ENCODE measurements at regions not wholly inside any gene's neighbourhood (a gene's known extent, or its start where the extent isn't known, plus 50 kb on each side); places are given as distances from the start of the nearest gene placed in this dataset.

DNA sequence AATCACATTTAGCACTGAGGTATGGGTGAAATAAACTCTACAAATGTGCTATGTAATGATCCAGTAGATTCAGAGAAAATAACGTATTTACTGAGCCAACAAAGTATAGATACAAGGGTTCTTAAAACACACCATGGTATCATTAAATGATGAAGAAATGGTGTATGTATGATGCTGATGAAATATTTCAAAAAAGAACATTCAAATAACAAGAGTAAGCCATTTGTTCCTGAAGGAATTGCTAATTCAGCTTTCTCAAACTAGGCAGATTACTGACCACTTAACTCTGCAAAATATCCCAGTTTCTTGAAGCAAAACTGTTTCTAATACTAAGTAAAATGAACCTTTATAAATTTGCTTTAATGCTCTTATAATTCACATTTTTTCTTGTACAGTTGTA lies 97.6 kb upstream of the IFNE start:
- no peak for TF ChIP-seq ZFX (IDR thresholded peaks at IDR 0.05)
- TF ChIP-seq, protein P1, sequence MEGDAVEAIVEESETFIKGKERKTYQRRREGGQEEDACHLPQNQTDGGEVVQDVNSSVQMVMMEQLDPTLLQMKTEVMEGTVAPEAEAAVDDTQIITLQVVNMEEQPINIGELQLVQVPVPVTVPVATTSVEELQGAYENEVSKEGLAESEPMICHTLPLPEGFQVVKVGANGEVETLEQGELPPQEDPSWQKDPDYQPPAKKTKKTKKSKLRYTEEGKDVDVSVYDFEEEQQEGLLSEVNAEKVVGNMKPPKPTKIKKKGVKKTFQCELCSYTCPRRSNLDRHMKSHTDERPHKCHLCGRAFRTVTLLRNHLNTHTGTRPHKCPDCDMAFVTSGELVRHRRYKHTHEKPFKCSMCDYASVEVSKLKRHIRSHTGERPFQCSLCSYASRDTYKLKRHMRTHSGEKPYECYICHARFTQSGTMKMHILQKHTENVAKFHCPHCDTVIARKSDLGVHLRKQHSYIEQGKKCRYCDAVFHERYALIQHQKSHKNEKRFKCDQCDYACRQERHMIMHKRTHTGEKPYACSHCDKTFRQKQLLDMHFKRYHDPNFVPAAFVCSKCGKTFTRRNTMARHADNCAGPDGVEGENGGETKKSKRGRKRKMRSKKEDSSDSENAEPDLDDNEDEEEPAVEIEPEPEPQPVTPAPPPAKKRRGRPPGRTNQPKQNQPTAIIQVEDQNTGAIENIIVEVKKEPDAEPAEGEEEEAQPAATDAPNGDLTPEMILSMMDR (conservative IDR thresholded peaks at IDR 0.05): no peak
